Fibroblast of upper back skin (primary cell): ENCODE measurements at regions not wholly inside any gene's neighbourhood (a gene's known extent, or its start where the extent isn't known, plus 50 kb on each side); places are given as distances from the start of the nearest gene placed in this dataset.

Source experiments
- DNase-seq: peaks from one replicate; pipeline ENCODE4 v3.0.0-alpha.2; 2013

DNA sequence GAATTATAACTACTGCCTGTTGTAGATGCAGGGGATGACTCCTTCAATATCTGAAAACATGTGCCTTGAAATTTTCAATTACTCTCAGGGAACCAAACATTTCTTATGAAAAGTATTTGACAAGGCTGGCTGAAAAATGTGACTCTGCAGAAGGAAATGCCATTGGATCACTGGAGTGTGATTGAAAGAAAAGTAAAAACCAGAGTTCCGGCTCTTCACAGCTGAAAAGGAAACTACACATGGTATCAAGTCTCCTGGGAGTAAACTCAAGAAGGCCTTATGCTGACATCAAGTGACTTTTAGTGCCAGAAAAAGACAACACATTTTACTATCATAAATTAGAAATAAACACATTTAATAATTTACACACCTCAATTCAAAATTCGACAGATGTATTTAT lies 693.0 kb downstream of the LRFN5 start:
- DNase-seq, result peak; percentile 1

DNA sequence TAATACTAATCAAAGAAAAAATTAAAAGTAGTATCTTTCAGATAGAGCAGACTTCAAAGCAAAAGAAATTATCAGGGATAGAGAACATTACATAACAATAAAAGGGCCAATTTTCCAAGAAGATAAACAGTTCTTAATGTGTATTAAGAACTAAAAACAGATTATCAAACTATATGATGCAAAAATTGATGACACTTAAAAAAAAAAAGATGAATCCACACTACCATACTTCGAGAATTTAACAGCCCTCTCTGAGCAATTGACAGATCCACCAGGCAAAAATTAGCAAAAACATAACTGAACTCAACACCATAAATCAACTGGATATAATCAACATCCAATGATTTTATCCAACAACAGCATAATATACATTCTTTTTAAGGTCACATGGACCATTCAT lies 686.5 kb downstream of the LRFN5 start:
- no peak for DNase-seq

DNA sequence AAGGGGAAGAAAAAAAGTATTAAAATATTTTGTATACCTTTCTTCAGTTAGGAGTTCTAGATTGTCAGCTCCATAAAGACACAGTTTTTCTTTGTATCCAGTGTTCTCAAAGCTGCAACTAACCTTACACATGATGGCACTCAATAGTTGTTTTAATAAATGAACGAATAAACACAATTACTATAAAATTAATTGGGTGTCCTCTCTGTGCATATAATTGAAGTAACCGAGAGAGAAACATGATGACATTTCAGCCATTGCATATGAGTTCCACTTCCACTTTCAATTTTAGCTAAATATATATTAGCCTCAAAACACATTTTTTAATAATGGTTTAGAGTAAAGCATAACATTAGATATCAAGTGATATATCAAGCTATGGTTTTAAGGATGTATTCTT lies 671.2 kb downstream of the LRFN5 start:
- no peak for DNase-seq

DNA sequence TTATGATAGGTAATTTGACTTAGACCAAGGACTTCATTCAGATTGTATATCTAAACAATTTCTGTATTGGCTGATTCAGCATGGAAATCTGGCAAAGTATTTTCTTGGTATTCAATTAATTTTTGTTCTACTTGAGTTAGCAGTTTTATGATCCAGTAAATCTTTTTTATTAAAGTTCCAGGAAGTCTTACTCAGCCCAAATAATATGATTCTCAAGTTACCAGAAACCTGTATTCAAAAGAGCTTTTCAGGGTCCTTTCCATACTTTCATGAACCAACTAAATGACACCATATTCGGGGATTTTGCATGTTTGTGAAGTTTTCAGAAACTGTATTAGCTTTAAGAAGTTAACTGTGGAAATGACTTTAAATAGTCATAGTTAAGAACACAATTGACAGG lies 662.6 kb downstream of the LRFN5 start:
- DNase-seq, result no peak

DNA sequence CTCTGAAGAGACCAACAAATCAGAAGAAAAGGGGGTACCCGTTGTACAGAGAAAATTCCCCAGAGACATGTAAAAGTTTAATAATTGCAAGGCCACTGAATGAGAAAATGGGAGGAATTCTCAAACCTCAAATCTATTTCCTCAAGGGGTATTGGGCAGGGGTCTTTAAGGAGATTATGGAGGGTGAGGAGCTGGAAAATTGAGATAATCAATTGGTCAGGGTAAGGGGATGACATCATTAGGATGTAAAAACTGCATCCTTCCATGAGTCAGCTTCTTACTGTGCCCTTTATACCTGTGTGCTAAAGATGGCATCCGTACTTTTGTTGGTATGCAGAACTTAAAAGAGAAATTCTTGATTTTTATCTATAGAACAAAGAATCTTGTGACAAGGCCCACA lies 641.5 kb downstream of the LRFN5 start:
- DNase-seq, result no peak

DNA sequence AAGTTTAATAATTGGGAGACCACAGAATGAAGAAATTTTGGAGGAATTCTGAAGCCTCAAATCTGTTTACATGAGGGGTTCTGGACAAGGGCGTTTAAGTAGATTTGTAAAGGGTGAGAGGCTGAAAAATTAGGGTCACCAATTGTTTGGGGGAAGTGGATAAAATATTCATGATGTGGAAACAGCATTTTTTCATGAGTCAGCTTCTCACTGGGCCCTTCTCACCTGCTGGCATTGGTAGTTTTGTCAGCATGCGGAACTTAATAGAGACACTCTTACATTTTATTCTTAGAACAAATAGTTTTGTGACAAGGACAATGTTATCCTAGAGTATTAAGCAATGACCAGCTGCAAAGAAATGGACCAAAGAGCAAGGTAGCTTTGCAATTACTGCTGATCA lies 634.4 kb downstream of the LRFN5 start:
- no peak for DNase-seq

DNA sequence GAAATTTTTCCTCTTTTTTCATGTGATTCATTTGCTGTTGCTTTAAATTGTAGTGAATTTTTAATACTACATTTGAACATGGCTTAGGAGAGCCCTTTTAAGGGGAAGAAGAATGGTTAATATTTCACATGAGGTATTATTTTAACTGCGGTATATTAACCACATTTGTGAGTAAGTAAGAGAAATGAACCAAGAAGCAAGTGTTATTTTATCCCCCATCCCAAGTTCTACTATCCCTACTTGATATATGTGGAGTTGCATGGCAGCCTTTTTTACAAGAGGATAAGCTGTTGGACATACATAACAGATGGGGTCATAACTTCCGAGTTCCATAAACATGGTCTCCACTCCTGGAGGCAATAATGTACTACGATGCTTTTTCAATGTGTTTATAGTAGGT lies 623.3 kb downstream of the LRFN5 start:
- DNase-seq, result no peak

DNA sequence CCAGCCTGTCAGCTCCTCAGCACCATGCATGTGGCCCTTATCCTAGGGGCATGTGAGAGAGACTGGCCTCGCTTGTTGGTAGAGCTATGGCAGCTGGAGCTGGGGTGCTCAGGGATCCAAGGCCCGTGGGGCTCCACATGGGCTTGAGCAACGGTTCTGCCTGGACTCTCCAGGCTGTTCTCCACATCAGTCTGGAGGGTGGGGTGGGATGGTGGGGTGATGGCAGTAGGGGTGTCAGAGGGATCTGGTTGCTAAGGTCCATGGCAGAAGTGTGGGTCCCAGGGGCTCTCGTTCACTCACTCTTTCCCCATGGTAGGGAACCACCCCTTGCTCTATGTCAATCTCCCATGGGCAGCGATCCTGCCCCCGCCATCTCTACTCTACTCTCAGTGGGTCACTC lies 622.6 kb downstream of the LRFN5 start:
- DNase-seq, result no peak

DNA sequence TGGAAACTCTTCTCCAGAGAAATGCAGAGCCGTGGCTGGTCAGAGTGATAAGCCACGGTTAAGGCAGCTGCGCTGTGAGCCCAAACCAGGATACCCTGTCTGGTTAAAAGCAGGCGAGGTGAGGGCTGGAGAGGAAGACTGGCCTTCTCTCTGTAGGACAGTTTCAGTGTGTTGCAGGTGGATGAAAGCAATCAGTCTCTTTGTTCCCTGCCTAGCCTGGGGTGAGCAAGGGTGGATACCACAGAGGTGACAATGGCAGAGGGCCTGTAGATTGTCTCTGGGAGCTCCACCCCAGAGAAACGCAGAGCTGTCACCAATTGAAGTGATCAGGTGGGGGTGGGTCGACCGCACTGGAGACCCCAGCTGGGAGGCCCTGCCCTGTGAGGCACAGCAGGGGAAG lies 621.9 kb downstream of the LRFN5 start:
- DNase-seq, result no peak

DNA sequence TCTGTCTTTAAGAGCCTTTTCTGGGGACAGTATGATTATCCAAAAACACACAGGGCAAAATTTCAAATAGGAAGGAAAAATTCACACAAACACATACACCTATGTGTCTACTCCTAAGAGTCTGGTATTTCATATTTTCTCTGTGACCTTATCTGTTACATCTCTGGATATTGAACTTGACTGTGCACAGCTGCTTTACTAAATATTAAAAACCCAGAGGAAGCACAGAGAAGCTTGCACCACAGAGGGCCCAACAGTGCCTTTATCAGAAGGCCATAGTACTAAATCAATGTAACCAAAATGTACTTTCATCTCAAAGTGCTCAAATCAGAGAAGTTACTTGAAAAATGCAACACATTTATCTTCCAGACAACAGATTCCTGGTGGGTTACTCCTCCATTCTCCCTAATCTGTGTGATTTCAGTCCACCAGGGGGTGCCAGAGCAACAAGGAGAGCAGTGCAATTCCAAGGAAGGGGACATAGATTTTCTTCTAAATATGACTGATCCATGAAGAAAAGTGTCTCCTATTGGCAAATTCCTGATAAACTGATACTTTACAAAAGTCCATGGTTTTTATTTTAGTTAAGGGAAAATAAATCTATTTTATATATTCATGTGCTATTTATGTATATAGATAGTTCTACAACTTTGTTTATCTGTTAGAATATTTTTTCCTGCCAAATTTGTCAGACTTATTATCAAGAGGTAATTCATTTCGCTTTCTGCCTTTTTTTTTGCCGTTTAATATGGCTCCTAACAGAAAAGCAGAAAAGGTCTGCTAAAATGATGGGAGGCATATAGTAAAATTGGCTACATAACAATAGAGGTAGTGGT lies 617.6 kb downstream of the LRFN5 start:
- DNase-seq, result peak; percentile 75

DNA sequence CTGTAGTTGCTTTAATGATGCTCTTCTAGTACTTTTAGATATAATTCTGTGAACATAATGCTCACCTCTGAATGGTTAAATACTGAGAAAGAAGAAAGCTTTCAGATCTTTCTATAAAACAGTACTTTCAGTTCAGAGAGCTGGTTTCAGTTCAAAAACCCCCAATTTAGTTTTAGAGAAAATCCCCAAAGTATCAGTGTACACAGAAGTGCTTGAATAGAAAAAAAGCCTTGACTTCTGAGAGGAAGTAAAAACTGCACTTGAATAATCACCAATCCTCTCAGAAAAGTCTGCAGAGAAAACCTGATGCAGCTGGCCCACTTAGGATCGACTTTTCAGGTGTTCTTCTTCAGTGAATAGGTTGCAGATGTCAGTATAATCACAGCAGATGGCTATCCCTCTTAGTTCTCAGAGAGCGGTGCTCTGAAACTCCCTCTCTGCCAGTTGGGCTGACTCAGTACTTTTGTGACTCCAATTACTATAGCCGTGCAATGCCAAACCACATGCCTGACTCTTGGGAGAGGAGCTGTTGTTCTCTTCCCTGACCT lies 616.3 kb downstream of the LRFN5 start:
- peak; percentile 81 for DNase-seq

DNA sequence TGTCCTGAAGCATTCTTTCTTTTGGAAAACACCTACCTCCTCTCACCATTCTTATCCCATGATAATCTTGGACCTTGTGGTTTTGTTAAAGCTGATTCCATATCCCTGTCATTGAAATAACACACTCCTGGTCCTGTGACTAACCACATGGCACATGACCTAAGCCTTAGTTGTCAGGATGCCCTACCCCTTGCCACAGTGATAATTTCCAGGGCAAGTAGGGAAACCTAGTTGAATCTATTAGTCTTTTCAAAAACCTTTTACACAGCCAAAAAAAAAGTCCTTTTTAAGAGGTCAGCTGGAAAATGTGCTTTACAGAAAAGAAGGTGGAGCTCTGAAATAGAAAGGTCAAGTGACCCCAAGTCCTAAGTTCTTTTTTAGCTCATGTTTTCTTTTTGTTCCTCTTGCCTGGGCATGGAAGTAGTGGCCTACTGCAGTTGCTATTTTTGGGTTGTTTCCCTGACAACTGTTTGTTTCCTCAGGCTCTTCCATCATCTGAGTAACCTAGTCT lies 608.4 kb downstream of the LRFN5 start:
- peak; percentile 57 for DNase-seq

DNA sequence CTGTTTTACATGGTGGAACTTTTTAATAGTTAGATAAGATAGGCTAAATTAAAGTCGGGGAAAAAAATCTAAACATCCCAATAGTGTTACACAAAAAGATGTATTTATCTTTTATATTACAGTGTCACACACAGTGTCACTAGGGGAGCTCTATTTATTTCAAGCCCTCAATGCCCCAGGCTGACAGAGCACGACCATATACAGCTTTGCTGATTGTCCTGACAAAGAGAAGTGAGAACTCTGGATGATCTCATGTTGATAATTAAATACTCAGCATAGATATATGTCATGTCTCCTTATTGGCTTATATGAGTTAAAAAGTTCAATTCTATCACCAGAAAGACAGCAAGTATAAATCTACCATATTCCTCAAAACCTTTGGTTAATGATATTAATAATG lies 594.3 kb downstream of the LRFN5 start:
- DNase-seq, result no peak

DNA sequence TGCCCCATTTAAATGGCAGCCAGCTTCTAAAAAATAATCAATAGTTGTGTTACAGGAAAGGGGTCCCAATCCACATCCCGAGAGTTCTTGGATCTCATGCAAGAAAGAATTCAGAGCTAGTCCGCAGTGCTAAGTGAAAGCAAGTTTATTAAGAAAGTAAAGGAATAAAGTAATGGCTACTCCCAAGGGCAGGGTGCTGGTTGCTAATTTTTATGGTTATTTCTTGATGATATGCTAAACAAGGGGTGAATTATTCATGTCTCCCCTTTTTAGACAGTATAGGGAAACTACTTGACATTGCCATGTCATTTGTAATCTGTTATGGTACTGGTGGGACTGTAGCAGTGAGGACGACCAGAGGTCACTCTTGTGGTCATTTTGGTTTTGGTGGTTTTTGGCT lies 591.3 kb downstream of the LRFN5 start:
- DNase-seq, result no peak

DNA sequence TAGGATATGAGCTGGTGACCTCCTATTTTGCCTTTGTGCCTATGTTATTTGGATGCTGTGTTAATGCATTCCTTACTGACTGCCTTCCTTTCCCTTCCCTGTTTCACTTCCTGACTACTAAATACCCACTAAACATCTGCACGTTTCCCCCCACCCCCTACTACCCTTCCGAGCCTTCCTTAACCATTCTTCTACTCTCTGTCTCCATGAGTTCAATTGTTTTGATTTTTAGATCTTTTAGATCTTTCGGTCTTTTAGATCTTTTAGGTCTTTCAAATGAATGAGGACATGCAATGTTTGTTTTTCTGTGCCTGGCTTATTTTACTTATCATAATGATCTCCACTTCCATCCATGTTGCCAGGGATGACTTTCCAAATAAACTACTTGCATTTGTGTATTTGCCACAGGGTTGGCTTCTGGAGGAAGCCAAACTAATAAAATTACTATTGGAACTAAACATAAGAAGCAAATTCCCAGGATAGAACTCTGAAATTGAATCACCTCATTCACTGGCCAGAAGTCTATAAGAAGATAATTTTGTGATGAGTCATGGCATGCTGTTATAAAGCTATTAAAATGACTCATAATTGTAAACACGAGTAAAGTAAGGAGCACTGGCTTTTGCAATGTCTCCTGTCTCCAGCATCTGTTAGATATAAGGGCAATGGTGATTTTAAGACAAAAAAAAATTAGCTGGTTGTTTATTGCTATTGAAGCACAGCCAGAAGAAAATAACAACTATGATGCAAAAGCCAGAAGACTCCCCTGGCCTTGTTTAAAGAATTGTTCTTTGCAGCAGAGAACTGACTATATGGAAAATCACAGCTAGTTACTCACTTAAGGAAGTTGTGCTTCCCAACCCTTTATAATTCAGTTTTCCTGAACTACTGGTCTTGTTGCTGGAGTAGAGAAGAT lies 586.3 kb downstream of the LRFN5 start:
- DNase-seq, result peak; percentile 94

DNA sequence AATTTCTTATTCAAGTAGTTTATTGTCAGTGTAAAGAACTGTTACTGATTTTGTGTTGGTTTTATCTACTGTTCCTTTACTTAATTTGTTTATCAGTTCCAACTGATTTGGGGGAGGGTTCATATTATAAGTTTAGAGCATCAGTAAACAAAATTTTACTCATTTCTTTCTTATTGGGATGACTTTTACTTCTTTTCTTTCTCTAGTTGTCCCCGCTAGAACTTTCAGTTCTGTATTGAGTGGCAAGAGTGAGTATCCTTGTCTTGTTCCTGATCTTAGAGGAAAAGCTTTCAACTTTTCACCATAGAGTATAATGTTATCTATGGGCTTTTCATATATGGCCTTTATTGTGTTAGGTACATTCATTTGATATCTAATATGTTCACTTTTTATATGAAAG lies 584.1 kb downstream of the LRFN5 start:
- no peak for DNase-seq

DNA sequence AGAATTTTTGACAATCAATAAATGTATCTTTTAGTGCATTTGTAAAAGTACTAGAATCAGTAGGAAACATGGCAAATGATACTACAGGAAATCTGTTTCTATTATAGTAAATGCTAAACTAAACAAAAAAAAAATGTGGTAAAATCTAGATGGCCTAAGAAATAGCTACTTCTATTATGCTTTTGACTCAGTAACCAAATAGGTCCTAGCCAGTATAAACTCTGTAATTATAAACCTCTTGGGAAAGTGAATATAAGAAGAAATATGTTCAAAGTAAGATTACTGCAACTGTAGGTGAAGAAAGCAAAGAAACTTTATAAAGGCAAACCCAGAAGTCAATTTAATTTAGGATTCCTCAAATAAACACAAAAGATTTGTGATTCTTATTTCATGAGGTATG lies 581.2 kb downstream of the LRFN5 start:
- peak; percentile 11 for DNase-seq

DNA sequence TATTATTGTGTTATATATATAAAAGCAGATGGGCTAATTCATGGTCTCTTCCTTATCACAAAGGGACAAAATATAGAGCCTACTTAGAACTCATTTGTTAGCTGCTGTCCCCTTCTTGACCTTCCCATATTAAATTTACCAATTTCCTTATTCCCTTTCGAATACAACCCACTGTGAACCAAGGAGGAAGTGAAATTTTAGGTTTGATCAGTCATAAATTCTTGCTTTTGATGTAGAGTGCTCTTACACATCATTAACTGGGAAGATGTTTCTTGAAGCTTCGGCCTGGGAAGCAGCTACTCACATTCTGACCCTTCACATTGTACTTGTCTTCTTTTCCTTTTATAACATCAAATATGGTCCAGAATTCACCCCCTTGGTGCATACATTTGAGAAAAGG lies 579.0 kb downstream of the LRFN5 start:
- DNase-seq, result no peak

DNA sequence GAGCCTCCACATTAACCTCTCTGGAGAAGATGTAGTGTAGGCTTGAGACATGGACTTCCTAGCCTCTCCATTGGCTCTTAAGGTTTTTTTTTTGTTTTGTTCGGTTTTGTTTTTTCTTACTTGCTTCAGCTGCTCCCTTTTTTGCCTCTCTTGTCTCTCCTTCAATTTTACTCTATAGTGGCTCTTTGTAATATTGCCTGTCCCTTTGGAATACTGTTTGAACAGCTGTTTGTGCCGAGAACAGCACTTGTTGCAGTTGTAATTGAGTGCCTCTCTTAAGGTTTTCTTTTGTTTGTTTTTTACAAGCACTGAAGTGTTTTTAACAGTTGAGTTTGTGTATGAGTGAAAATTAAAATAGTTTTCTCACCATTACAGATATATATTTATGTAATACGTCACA lies 567.7 kb downstream of the LRFN5 start:
- no peak for DNase-seq

DNA sequence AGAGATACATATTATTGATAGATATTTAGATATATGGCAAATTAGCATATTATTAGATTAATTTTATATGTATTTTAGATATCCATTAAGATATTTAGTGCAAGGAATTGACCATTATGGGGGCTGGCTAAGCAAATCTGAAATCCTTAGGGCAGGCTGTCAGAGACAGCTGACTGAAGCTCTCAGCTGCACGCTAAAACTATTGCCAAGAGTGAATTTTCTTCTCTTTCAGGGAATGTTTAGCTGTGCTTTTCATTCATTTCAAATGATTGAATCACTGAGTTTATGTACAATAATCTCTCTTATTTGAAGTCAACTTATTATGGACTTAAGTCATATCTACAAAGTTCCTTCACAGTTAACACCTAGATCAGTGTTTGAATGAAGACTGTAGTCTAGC lies 566.5 kb downstream of the LRFN5 start:
- DNase-seq, result no peak

DNA sequence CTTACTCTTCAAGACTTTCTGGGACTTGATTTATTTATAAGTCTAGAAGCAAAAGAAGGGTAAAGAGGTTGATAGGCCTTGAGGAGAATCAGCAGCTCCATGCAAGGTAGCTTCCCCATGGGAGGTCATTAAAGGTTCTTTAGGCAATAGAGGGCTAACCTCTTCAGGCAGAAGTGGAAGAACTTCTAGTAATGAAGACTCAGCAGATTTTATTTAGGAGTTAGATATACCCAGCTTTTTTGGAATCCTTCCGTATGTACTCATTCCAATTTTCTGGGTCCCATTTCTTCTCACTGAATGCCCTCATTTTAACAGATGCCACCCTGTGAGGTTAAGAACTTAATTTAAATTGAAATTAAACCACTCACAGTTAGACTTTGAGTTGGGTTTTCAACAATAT lies 565.6 kb downstream of the LRFN5 start:
- DNase-seq, result no peak

DNA sequence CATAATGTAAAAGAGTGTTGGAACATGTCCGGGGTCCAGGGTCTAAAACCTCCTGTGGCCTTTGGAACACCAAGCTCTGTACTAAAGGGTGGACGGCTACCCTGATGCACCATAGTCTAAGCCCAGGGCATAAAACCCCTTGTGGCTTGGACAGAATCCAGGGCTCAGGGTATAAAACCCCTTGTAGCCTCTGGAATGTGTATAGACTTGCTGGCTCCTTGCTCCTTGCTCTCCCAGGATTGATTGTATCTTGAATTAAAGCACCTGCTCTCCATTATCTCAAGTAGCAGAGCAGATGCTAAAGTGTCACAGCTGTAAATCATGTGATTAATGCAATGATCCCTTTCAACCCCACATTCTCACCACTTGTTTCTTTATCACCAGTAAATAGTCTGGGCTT lies 556.5 kb downstream of the LRFN5 start:
- peak; percentile 14 for DNase-seq

DNA sequence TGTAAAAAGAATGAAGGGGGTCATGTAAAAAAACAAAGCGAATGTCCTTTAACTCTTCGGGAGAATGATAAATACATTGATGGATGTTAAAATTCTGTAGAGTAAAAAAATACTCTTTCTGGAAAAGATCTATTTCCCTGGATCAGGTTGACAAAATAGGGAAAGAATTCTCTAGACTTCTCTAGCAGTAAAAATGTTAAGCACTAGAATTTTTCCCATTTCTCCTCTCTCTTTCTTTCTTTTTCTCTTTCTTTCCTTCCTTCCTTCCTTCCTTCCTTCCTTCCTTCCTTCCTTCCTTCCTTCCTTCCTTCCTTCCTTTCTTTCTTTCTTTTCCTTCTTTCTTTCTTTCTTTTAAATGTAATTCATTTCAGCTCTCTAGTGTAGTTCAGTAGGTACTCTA lies 552.5 kb downstream of the LRFN5 start:
- DNase-seq, result no peak
